ENCODE measurements at regions not wholly inside any gene's neighbourhood (a gene's known extent, or its start where the extent isn't known, plus 50 kb on each side); places are given as distances from the start of the nearest gene placed in this dataset.

DNA sequence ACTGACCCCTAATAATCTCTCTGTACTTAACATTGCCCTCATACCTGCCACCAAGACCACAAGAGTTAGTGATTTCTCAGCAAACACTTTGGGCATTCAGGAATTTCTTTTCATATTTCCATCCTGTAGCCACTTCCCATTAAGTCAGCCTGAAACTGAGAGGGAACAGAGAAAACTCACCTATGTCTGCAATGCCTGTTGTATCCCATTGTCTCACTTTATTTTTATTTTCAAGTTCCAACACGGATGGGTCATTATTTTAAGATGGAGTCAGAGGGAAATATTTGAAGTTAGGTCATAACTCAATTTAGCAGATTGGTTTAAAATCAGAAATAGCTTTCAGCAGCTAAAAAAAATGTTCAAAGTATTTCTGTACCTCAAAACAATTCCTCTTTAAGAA lies 937.8 kb upstream of the CHORDC1 start:
- no peak for DNase-seq (ENCODE audit: low read depth in 2 of 2)

DNA sequence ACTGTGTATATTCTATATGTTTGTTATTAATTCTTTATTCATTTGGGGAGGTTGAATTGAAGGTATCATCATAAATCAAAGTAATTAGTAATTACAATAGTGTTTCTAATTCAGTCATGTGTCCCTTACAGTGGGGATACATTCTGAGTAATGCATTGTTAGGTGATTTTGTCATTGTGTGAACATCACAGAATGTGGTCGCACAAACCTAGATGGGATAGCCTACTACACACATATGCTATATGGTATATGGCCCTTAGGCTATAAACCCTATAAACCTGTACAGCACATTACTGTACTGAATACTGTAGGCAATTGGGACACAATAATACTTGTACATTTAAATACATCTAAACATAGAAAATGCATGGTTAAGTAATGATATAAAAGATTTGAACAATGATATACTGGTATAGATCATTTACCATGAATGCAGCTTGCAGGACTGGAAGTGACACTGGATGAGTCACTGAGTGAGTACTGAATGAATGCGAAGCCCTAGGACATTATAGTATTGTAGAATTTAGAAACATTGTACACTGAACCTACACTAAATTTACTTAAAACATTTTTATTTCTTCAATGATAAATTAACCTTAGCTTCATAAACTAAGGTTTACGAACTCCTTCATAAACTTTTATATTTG lies 936.2 kb upstream of the CHORDC1 start:
- no peak for DNase-seq (ENCODE audit: low read depth in 2 of 2)

DNA sequence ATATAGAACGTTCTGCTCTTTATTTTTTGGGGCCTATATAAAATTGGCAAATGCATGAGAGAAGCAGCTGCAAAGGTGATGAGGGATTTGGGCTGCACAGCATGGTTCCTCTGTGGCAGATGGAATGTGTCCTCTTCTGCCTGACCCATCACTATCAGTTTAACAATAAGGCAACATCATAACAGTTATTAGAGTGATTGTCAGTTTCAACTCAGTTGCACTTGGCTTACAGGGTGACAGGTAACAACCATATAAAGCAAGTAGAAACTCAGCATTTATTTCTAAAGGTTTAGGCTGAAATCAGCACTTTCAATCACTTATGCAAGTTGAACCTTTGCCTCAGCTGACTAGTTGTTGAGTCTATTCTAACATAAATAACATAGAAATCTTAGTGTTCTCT lies 935.4 kb upstream of the CHORDC1 start:
- DNase-seq (ENCODE audit: low read depth in 2 of 2), result no peak

DNA sequence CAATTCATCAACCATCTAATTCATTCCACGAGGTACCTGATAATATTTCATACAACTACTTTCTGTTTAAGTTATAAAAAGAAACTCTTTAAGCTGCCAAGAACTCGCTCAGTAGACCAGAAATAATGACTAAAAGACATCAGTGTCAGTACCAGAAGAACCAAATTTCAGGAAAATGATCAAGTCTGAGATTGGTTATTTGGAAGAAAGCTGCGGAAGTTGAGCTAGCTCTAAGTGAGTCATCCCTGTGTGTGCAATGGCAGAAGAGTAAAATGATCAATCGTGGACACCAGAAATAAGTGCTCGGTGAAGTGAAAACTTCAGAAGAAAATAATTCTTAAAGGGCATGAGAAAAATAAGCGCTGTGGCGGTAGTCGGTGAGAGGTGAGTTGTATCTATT lies 933.2 kb upstream of the CHORDC1 start:
- DNase-seq (ENCODE audit: low read depth in 2 of 2), result no peak

DNA sequence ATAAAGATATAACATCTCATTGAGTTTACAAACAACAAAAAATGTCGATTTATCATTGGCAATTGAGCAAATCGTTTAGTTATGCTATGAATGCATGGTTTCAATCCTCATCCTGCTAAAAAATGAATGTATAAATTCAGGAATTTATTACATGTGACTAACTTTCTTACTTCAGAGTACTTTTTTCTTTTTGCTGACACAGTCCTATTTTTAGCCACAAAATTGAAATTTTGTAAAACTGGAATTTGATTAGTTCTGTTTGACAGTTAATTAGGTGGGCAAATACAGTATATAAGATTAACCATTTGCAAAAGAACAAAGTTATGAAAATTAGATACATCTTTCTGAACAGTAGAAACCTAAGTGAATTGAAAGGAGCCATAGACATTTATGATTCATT lies 925.0 kb upstream of the CHORDC1 start:
- no peak for DNase-seq (ENCODE audit: low read depth in 2 of 2)

DNA sequence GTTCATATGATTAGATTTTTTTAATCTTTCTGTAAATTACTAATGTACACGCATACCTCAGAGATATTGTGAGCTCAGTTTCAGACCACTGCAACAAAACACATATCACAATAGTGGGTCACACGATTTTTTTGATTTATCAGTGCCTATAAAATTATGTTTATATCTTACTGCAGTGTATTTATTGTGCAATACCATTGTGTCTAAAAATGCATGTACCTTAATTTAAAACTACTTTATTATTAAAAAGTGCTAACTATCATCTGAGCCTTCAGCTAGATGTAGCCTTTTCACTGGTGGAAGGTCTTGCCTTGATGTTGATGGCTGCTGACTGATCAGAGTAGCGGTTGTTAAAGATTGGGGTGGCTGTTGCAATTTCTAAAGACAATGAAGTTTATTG lies 918.8 kb upstream of the CHORDC1 start:
- DNase-seq (ENCODE audit: low read depth in 2 of 2), result no peak

DNA sequence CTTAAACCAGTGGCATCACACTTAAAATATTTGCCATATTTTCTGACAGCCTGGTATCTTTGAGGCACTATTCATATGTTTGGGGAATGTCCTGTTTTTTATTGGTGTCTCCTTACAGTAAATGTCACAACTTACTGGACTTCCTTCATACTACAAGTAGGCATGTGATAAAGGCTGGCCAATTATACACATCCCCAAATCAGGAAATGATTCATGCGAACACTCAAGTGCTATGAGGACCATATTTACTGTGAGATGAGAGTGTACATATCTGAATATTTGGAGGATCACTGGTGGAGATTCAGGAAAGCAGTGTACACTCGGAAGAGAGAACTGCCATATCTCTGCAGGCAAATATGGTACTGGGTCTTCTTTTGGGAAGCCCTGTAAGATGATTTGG lies 913.8 kb upstream of the CHORDC1 start:
- DNase-seq (ENCODE audit: low read depth in 2 of 2), result no peak

DNA sequence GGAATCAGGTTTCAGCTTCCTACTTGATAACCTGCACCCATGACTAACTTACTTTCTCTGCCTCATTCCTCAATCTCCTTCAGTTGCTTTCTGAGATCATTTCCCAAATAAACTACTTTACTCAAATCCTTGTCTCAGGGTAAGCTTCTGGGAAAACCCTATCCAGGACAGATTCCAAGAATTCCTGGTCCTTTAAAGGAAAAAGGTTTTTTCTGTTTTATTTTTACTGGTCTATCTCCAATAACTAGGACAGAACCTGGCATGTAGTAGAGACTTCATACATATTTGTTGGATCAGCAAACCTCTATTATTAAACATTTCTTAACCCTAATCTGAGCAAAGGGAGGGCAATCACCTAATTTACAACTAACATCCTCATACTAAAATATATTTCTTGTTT lies 910.5 kb upstream of the CHORDC1 start:
- no peak for DNase-seq (ENCODE audit: low read depth in 2 of 2)

DNA sequence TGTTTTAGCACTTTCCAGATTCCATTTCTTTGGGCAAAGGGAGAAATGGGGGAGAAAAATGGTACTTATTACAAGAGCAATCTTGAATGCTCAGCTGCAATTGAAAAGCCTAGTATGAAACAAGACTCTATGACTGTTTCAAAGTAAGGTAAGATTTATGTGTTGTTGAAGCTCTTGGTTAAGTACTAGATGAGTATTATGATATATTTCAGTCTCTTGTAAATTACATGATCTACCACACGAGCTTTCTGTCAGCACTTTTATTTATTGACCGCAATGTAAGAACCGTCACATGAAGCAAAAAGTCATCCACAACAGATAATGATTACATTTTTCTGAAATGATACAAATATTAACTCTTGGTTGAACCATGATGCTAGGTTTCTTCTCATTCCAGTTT lies 906.7 kb upstream of the CHORDC1 start:
- no peak for DNase-seq (ENCODE audit: low read depth in 2 of 2)

DNA sequence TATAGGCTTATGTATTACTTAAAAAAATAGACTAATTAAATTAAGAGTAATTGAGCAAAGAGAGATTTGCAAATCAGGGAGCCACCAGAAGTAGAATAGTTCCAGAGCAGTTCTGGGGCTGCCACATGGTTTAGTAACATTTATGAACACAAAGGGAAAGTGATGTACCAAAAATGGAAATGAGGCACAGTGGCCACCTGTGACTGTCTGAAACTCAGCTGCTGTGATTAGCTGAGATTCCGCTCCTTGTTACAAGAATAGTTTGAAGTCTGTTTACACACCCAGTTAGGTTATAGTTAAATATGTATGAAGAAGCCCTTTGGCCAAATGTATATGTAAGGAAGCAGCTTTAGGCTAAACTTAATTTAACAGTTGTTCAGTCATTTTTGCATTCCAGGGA lies 901.5 kb upstream of the CHORDC1 start:
- DNase-seq (ENCODE audit: low read depth in 2 of 2), result no peak

DNA sequence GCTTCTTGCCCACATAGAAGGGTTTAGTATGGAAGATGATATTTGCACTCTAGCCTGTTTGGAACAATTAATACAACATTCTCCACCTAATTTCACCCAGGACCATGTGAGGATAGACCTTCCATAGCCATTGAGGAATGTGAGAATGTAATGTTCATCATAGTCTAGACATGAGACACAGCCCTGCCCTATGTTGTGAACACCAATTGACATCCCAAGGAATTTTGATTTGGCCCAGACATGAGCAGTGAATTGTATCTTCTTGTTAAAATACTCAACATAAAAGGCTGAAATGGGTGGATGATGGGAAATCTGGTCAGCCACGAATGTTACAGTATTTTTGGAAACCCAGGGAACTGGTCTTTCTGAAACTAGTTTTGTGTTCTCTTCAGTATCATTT lies 892.3 kb upstream of the CHORDC1 start:
- no peak for DNase-seq (ENCODE audit: low read depth in 2 of 2)

DNA sequence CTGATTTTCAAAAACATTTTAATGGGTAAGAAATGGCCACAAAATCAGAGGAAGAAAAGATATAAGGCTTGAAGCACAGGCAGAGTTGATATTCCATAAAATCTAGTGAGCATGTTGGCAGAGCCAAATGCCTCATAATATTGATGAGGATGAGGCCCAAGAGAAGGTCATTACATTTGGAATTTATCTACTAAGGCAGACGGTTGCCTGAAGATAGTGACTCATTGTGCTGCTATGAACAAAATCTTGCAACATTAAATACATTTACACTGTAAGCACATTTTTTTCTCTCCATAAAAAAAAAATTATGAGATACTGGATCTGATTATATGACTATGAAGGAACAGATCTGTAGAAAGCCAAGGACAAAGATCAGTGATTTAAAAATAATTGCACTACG lies 881.4 kb upstream of the CHORDC1 start:
- DNase-seq (ENCODE audit: low read depth in 2 of 2), result no peak

DNA sequence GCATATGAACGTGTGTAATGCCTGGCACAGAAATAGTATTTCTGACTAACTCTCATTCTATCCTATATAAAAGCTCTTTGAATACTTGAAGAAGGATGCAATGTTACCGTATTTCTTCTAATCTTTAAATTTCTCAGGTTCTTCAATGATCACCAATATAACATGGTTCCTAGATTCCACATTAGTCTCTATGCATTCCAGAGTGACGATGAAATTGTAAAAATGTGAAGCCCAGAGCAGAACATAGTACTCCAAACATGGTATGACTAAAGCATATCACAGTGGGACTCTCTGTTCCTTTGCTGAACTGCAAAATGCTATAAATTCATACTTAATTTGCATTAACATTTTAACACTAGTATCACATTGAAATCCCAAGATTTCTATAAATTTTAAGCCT lies 877.6 kb upstream of the CHORDC1 start:
- DNase-seq (ENCODE audit: low read depth in 2 of 2), result no peak

DNA sequence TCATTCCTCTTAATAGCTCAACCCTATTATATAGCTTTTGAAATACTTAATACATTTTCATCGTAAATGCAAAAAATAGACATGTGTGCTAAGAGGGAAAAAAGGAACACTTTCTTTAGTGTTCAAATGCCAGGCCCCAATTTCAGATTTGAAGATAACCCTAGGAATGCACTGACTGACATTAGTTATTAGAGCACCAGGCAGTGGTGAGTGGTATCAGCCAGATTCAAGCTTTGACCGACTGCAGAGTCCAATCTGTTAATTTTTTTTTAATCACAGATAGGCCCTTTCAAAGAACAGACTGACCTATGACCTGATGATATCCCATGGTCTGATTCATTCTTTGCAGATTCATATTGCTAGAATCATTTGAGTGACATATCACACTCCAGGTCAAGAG lies 874.2 kb upstream of the CHORDC1 start:
- no peak for DNase-seq (ENCODE audit: low read depth in 2 of 2)

DNA sequence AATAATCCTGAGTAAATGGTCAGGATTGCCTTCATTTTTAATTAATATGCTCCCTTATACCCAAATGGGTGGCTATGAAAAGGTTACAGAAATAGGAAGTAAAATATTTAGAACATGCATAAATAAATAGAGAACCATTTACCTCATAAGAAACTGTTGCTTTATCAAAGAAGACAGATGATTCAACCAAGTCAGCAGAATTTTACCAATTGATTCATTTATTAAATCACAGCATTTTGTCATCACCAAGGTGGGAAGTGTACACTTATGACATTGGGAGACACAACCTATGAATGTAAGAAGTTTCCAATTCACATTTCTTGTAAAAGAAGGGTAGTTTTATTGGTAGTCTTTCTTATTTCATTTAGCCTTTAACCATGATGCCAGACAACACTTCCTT lies 870.3 kb upstream of the CHORDC1 start:
- DNase-seq (ENCODE audit: low read depth in 2 of 2), result no peak

DNA sequence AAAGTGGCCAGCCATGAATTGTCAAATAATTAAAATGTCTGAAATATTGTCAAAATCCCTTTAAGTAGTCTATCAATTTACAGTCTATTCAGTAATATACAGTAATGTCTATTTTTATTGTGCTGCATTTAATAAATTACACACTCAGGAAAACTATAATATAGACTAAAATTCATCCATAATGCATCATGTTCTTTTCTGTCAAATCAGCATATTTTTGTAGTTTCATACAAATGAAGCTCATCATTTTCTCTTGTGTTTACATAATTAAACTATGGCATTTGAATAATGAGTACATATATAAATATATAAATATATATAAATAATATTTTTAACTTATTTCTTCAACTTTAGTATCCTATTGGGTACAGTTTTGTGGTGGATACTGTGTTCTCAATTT lies 868.7 kb upstream of the CHORDC1 start:
- no peak for DNase-seq (ENCODE audit: low read depth in 2 of 2)

DNA sequence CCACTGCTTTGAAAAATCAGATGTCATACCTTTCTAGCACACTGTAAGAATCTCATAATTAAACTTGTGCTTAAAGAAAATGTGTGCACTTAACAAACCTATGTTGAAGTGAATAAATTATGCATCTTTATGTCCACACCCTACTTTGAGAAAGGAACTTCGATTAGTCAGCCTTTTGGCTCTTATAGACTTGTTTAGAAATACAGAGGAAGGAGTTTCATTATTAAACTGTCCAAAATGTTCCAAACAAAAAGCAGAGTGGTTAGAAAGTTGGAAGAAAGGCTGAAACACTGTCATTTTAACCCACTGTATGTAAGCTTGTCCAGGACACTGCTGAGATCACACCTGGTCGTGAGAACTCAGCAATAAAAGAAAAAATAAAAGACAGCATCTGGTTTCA lies 863.2 kb upstream of the CHORDC1 start:
- no peak for DNase-seq (ENCODE audit: low read depth in 2 of 2)

DNA sequence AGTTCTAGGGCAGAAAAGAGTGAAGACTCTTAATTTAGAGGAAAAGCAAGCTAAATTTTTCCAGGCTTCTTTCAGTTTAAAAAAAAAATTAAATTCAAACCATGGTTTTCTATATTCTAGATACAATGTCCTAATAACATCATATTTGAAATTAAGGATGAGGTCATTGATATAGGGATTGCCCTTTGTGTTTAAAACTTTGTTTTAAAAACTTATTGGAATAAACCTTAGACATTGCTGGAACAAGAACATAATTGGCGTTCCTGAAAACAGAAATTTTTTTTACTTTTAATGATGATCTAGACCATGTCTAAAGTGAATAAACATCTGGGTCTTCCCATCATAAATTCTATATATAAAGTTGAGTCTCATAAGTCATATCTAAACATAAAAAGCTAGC lies 859.4 kb upstream of the CHORDC1 start:
- no peak for DNase-seq (ENCODE audit: low read depth in 2 of 2)

DNA sequence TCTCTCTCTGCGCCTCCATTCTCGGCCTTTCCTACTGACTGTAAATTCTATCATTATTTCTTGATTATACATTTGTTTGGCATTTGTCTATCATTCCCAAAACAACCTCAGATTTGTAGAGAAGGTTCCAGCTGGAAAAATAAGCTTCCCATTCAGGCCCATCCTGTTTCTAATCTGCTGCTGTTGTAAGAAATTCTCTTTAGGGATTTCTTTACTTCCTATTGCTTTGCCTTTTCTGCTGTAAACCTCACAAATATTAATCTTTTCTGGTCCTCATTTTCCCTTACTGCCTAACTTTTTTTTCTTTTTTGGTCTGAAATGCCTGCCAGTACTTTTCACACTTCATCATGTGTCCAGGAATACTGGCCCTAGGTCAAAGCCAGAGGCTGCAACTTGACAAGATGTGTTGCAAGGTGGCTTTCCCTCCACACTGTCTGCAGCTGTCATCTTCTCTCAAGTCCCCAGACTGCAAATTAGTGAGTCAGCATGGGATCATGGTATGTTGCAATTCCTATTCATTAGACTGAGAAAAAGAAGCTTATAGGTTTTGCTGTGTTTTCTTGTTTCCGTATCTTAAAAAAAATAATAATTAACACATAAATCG lies 858.7 kb upstream of the CHORDC1 start:
- DNase-seq (ENCODE audit: low read depth in 2 of 2), result no peak

DNA sequence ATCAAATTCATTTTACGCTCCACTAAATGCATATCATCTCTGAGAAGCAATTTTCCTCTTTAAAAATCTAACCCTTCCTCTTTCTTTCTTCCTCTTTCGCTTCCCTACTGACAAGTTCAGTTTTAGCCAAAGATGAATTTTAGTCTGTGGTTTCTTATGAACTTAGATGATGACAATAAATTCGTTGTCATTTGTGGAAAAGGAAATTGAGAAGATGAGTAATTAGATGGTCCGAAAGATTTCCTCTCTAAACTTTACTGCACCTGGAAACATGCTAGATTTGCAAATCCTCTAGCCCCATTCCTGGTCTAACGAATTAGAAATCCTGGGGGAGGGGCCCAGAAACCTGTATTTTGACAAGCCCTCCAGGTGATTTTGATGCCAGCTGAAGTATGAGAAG lies 855.4 kb upstream of the CHORDC1 start:
- no peak for DNase-seq (ENCODE audit: low read depth in 2 of 2)

DNA sequence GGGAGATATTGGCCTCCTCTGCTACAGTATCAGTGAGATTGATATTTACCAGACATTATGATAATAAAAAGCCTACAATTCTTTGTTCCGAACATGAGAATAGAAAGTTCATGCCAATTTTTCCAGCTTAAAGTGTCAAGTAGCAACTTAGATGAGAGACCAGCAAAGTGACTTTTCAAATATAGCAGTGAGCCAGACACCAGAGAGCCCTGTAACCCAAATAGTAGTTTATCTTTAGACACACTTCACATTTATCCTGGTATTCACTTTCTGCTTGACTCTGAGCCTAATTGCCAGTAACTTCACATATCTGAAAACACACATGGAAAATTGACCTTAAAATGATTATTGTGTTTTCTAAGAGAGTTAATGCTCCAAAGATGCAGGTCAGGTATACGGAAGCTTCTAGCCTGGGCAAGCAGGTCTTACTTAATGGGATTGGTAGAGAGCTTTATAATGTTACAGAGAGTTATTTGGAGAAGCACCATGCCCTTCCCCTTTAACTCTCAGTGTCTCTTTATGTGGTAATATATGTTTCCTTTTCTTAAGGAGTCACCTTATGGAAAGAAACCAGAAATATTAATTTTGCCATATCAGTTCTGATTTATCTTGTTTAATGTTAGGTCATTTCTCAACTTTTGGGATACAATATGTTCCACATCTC lies 852.3 kb upstream of the CHORDC1 start:
- DNase-seq (ENCODE audit: low read depth in 2 of 2), result no peak

DNA sequence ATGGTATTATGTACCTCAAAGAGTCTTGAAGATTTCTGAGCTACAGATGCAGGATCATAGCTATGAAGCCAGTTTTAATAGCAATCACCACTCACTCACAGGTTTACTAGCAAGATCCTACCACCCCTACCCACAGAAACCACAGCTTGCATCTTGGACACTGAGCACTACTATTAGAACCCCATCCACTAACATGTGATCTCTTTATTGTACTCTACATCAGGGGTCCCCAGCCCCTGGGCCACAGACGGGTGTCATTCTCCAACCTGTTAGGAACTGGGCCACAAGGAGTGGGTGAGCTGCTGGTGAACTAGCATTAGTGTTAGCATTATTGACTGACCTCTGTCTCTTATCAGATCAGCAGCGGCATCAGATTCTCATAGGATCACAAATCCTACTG lies 844.8 kb upstream of the CHORDC1 start:
- DNase-seq (ENCODE audit: low read depth in 2 of 2), result no peak

DNA sequence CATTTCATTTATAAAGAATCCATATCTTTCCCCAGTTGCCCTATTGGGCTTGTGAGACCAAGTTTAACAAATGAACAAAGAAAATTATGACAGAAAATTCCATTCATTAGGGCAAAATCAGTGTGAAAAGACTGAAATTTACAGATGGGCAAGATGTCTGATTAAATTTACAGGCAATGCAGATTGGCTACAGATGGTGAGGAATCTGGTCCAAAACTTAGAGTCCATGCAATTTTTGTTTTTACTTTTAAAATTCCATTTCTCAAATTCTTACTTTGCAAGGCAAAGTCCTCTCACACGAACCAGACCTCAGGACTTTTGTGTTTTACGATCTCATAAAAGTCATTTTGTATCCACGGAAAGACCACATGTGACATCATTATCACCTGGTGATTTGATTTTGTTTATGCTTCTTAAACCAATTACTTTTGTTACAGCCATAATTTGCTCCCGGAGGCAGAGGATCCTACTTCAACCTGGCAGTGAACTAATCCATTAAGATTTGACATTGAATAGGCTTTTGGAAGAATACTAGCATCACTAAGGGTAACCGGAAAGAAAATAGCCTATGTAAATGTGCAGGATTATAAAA lies 843.7 kb upstream of the CHORDC1 start:
- DNase-seq (ENCODE audit: low read depth in 2 of 2), result no peak

Data from stimulated activated CD4-positive, alpha-beta T cell treated with anti-CD3 and anti-CD28 coated beads, Interleukin-4, amount 100 ng/mL, for 48 hours (primary cell).